ENCODE measurements at regions not wholly inside any gene's neighbourhood (a gene's known extent, or its start where the extent isn't known, plus 50 kb on each side); places are given as distances from the start of the nearest gene placed in this dataset.

DNA sequence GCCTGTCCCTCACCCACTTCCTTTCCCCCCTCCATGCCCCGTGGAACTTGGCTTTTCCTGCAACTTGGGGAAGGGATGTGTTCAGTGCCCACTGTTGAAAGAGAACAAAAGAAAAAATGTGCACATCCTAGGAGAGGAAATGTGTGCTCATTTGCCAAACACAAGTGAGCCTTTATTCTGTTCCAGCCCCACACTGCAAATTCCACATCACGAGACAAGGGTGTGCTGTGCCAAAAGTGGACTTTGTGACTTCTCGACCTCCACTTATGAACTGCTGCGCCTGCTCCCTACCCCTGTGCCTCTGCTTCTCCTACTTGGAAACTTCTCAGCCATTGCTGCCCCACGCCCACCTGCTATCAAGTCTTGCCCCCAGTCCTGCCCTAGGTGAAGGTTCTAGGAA, 97.0 kb upstream of the GRIK3 start (continued):
- TF ChIP-seq, protein P1, sequence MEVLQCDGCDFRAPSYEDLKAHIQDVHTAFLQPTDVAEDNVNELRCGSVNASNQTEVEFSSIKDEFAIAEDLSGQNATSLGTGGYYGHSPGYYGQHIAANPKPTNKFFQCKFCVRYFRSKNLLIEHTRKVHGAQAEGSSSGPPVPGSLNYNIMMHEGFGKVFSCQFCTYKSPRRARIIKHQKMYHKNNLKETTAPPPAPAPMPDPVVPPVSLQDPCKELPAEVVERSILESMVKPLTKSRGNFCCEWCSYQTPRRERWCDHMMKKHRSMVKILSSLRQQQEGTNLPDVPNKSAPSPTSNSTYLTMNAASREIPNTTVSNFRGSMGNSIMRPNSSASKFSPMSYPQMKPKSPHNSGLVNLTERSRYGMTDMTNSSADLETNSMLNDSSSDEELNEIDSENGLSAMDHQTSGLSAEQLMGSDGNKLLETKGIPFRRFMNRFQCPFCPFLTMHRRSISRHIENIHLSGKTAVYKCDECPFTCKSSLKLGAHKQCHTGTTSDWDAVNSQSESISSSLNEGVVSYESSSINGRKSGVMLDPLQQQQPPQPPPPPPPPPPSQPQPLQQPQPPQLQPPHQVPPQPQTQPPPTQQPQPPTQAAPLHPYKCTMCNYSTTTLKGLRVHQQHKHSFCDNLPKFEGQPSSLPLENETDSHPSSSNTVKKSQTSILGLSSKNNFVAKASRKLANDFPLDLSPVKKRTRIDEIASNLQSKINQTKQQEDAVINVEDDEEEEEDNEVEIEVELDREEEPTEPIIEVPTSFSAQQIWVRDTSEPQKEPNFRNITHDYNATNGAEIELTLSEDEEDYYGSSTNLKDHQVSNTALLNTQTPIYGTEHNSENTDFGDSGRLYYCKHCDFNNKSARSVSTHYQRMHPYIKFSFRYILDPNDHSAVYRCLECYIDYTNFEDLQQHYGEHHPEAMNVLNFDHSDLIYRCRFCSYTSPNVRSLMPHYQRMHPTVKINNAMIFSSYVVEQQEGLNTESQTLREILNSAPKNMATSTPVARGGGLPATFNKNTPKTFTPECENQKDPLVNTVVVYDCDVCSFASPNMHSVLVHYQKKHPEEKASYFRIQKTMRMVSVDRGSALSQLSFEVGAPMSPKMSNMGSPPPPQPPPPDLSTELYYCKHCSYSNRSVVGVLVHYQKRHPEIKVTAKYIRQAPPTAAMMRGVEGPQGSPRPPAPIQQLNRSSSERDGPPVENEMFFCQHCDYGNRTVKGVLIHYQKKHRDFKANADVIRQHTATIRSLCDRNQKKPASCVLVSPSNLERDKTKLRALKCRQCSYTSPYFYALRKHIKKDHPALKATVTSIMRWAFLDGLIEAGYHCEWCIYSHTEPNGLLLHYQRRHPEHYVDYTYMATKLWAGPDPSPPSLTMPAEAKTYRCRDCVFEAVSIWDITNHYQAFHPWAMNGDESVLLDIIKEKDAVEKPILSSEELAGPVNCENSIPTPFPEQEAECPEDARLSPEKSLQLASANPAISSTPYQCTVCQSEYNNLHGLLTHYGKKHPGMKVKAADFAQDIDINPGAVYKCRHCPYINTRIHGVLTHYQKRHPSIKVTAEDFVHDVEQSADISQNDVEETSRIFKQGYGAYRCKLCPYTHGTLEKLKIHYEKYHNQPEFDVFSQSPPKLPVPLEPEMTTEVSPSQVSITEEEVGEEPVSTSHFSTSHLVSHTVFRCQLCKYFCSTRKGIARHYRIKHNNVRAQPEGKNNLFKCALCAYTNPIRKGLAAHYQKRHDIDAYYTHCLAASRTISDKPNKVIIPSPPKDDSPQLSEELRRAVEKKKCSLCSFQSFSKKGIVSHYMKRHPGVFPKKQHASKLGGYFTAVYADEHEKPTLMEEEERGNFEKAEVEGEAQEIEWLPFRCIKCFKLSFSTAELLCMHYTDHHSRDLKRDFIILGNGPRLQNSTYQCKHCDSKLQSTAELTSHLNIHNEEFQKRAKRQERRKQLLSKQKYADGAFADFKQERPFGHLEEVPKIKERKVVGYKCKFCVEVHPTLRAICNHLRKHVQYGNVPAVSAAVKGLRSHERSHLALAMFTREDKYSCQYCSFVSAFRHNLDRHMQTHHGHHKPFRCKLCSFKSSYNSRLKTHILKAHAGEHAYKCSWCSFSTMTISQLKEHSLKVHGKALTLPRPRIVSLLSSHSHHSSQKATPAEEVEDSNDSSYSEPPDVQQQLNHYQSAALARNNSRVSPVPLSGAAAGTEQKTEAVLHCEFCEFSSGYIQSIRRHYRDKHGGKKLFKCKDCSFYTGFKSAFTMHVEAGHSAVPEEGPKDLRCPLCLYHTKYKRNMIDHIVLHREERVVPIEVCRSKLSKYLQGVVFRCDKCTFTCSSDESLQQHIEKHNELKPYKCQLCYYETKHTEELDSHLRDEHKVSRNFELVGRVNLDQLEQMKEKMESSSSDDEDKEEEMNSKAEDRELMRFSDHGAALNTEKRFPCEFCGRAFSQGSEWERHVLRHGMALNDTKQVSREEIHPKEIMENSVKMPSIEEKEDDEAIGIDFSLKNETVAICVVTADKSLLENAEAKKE (CRISPR knock-in tag; IDR thresholded peaks at IDR 0.05): no peak
- TF ChIP-seq, protein P2, sequence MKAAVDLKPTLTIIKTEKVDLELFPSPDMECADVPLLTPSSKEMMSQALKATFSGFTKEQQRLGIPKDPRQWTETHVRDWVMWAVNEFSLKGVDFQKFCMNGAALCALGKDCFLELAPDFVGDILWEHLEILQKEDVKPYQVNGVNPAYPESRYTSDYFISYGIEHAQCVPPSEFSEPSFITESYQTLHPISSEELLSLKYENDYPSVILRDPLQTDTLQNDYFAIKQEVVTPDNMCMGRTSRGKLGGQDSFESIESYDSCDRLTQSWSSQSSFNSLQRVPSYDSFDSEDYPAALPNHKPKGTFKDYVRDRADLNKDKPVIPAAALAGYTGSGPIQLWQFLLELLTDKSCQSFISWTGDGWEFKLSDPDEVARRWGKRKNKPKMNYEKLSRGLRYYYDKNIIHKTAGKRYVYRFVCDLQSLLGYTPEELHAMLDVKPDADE (IDR thresholded peaks at IDR 0.05): no peak
- TF ChIP-seq ZNF331 (CRISPR knock-in tag; IDR thresholded peaks at IDR 0.05; ENCODE audit: low read depth) (no peak), CREB1 (CRISPR knock-in tag; IDR thresholded peaks at IDR 0.05; ENCODE audit: low read depth) (no peak), EZH2 (IDR thresholded peaks at IDR 0.05; ENCODE audit: low read depth, unreplicated experiment) (no peak)

DNA sequence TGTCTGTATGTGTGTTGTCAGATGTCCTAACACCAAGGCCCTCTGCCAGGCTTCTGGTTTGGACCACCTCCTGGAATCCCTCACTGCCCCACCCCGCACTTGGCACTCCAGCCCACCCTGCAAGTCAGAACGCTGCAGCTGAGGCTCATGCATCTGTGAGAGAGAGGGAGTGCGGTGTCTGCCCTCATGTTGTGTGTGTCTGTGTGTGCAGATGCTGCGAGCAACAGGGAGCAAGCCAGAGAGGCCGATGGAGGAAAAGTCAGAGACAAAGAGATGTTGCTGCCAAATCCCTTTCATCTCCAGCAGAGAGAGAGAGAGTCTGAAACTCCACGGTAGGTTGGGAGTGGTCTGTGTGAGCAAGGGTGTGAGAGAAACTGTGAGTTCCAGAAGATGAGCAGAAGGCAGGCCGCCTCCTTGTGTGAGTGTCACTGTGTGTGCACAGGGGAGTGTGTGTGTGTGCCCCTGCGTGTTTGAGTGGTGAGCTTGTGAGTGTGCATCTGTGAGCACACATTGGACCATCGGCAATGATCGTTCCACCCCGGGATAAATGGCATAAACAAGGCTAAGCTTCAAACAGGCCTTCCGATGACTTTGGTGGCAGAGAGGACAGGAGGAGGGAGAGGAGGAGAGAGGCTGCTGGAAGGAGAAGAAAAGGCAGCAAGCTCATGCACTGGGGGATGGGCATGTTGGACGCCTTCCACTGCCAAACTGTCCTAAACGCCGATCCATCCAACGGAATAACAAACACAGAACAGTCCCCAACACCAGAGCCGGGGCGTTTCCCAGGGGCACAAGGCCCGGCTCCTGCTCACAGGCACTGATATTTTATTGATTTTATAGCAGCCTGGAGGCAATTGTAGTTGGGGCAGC, 99.2 kb upstream of the GRIK3 start:
- Mint-ChIP-seq H3K36me3 (ENCODE audit: low read depth) (no peaks in the 10 kb centered on the region), H3K27me3 (ENCODE audit: insufficient read depth, low read depth, poor library complexity) (peaks cover 6% of the 10 kb centered on the region), H3K4me1 (peaks cover 5% of the 10 kb centered on the region; the same call in 2 of the 3 replicates), H3K9me3 (no peaks in the 10 kb centered on the region), H3K4me3 (no peak overlapping the region), H3K27ac (no peak overlapping the region)
- no peak overlapping the region for H2AFZ ChIP-seq
- no peaks in the 10 kb centered on the region for H3F3A ChIP-seq (replicated peaks; ENCODE audit: low read depth)
- no peaks in the 10 kb centered on the region for H3K36me3 ChIP-seq (ENCODE audit: insufficient read depth)
- no peak overlapping the region for H3K4me3 ChIP-seq
- no peaks in the 10 kb centered on the region for H3K27me3 ChIP-seq (ENCODE audit: insufficient read depth)
- DNase-seq (ENCODE audit: low spot score): no peak
- no peaks in the 10 kb centered on the region for H3K79me2 ChIP-seq (replicated peaks; ENCODE audit: insufficient read depth)
- no peak overlapping the region for H3K27ac ChIP-seq (ENCODE audit: low read depth)
- H3K4me2 ChIP-seq: no peak overlapping the region
- no peaks in the 10 kb centered on the region for H4K20me1 ChIP-seq (replicated peaks; ENCODE audit: insufficient read depth)
- no peaks in the 10 kb centered on the region for H3K4me1 ChIP-seq (ENCODE audit: insufficient read depth)
- ATAC-seq: no peak
- H3K9me2 ChIP-seq (ENCODE audit: insufficient read depth): no peaks in the 10 kb centered on the region
- TF ChIP-seq EZH2 (IDR thresholded peaks at IDR 0.05; ENCODE audit: low read depth, unreplicated experiment) (no peak), NANOG (IDR thresholded peaks at IDR 0.05; ENCODE audit: borderline replicate concordance) (no peak), STAT1 (IDR thresholded peaks at IDR 0.05; ENCODE audit: unreplicated experiment) (no peak)
- TF ChIP-seq, protein P3, sequence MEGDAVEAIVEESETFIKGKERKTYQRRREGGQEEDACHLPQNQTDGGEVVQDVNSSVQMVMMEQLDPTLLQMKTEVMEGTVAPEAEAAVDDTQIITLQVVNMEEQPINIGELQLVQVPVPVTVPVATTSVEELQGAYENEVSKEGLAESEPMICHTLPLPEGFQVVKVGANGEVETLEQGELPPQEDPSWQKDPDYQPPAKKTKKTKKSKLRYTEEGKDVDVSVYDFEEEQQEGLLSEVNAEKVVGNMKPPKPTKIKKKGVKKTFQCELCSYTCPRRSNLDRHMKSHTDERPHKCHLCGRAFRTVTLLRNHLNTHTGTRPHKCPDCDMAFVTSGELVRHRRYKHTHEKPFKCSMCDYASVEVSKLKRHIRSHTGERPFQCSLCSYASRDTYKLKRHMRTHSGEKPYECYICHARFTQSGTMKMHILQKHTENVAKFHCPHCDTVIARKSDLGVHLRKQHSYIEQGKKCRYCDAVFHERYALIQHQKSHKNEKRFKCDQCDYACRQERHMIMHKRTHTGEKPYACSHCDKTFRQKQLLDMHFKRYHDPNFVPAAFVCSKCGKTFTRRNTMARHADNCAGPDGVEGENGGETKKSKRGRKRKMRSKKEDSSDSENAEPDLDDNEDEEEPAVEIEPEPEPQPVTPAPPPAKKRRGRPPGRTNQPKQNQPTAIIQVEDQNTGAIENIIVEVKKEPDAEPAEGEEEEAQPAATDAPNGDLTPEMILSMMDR (conservative IDR thresholded peaks at IDR 0.05; ENCODE audit: low read depth in 2 of 2): no peak
- TF ChIP-seq, protein P4, sequence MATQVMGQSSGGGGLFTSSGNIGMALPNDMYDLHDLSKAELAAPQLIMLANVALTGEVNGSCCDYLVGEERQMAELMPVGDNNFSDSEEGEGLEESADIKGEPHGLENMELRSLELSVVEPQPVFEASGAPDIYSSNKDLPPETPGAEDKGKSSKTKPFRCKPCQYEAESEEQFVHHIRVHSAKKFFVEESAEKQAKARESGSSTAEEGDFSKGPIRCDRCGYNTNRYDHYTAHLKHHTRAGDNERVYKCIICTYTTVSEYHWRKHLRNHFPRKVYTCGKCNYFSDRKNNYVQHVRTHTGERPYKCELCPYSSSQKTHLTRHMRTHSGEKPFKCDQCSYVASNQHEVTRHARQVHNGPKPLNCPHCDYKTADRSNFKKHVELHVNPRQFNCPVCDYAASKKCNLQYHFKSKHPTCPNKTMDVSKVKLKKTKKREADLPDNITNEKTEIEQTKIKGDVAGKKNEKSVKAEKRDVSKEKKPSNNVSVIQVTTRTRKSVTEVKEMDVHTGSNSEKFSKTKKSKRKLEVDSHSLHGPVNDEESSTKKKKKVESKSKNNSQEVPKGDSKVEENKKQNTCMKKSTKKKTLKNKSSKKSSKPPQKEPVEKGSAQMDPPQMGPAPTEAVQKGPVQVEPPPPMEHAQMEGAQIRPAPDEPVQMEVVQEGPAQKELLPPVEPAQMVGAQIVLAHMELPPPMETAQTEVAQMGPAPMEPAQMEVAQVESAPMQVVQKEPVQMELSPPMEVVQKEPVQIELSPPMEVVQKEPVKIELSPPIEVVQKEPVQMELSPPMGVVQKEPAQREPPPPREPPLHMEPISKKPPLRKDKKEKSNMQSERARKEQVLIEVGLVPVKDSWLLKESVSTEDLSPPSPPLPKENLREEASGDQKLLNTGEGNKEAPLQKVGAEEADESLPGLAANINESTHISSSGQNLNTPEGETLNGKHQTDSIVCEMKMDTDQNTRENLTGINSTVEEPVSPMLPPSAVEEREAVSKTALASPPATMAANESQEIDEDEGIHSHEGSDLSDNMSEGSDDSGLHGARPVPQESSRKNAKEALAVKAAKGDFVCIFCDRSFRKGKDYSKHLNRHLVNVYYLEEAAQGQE (IDR thresholded peaks at IDR 0.05; ENCODE audit: unreplicated experiment): no peak
